SK-N-SH (cell line): ENCODE measurements at regions not wholly inside any gene's neighbourhood (a gene's known extent, or its start where the extent isn't known, plus 50 kb on each side); places are given as distances from the start of the nearest gene placed in this dataset.

Experiments
- CHD2 ChIP-seq: fragments of 150-350 bp; IDR thresholded peaks from 2 replicates; pipeline ENCODE4 v1.6.1; 2018; ENCODE audit warnings: low read length; ENCODE audit not compliant: partially characterized antibody
- EZH2phosphoT487 ChIP-seq: fragments of 200-600 bp; sonication (generic); IDR thresholded peaks from 2 replicates; pipeline ENCODE4 v1.6.1; 2017; ENCODE audit warnings: low read depth, mixed run types, mild to moderate bottlenecking, antibody characterized with exemption, moderate library complexity, borderline replicate concordance
- NRF1 ChIP-seq: IDR thresholded peaks from 2 replicates; pipeline ENCODE4 v1.6.1; 2012; ENCODE audit warnings: low read depth, mild to moderate bottlenecking, low read length
- POLR2AphosphoS5 ChIP-seq: IDR thresholded peaks from 2 replicates; pipeline ENCODE4 v1.6.1; 2012; ENCODE audit warnings: low read depth, low read length
- SIN3A ChIP-seq: IDR thresholded peaks from 2 replicates; pipeline ENCODE4 v1.6.1; 2012; ENCODE audit warnings: low read depth, mild to moderate bottlenecking, low read length, moderate library complexity, borderline replicate concordance
- YY1 ChIP-seq: IDR thresholded peaks from 2 replicates; pipeline ENCODE4 v1.4.0; 2012; ENCODE audit warnings: low read depth, mild to moderate bottlenecking
- TF ChIP-seq, protein P1 (sequence below): fragments of 200-600 bp; sonication (generic); IDR thresholded peaks from 2 replicates; pipeline ENCODE4 v1.6.1; 2017; ENCODE audit warnings: antibody characterized with exemption, mild to moderate bottlenecking, moderate library complexity
- TF ChIP-seq, protein P2 (sequence below): IDR thresholded peaks from 2 replicates; pipeline ENCODE4 v1.6.1; 2012; ENCODE audit warnings: mild to moderate bottlenecking, low read depth, low read length, moderate library complexity

DNA sequence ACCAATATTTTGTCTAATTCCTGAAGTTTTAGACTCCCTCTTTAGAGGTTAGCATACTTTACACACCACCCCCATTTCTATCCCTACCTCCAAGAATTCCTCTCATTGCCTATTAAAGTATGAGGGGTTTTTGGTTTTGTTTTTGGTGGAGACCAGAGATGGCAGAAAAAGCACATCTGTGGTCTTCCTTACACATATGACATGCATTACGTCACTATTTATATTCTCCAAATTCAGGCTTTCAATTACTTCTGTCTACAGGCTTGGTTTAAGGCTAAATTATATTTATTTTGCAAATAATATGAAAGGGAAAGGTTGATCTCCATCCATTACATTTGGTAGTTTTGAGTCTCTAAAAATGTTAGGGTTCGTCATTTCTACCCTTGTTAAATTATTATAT is 674.6 kb downstream of the LMO4 start:
- TF ChIP-seq, protein P1, sequence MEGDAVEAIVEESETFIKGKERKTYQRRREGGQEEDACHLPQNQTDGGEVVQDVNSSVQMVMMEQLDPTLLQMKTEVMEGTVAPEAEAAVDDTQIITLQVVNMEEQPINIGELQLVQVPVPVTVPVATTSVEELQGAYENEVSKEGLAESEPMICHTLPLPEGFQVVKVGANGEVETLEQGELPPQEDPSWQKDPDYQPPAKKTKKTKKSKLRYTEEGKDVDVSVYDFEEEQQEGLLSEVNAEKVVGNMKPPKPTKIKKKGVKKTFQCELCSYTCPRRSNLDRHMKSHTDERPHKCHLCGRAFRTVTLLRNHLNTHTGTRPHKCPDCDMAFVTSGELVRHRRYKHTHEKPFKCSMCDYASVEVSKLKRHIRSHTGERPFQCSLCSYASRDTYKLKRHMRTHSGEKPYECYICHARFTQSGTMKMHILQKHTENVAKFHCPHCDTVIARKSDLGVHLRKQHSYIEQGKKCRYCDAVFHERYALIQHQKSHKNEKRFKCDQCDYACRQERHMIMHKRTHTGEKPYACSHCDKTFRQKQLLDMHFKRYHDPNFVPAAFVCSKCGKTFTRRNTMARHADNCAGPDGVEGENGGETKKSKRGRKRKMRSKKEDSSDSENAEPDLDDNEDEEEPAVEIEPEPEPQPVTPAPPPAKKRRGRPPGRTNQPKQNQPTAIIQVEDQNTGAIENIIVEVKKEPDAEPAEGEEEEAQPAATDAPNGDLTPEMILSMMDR: no peak
- TF ChIP-seq CHD2 (no peak), POLR2AphosphoS5 (no peak), EZH2phosphoT487 (no peak), NRF1 (no peak), SIN3A (no peak), YY1 (no peak)
- TF ChIP-seq, protein P2, sequence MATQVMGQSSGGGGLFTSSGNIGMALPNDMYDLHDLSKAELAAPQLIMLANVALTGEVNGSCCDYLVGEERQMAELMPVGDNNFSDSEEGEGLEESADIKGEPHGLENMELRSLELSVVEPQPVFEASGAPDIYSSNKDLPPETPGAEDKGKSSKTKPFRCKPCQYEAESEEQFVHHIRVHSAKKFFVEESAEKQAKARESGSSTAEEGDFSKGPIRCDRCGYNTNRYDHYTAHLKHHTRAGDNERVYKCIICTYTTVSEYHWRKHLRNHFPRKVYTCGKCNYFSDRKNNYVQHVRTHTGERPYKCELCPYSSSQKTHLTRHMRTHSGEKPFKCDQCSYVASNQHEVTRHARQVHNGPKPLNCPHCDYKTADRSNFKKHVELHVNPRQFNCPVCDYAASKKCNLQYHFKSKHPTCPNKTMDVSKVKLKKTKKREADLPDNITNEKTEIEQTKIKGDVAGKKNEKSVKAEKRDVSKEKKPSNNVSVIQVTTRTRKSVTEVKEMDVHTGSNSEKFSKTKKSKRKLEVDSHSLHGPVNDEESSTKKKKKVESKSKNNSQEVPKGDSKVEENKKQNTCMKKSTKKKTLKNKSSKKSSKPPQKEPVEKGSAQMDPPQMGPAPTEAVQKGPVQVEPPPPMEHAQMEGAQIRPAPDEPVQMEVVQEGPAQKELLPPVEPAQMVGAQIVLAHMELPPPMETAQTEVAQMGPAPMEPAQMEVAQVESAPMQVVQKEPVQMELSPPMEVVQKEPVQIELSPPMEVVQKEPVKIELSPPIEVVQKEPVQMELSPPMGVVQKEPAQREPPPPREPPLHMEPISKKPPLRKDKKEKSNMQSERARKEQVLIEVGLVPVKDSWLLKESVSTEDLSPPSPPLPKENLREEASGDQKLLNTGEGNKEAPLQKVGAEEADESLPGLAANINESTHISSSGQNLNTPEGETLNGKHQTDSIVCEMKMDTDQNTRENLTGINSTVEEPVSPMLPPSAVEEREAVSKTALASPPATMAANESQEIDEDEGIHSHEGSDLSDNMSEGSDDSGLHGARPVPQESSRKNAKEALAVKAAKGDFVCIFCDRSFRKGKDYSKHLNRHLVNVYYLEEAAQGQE: no peak
